NCI-H345 treated with DMSO at 0.1 percent for 48 hours (cell line): ENCODE measurements at regions not wholly inside any gene's neighbourhood (a gene's known extent, or its start where the extent isn't known, plus 50 kb on each side); places are given as distances from the start of the nearest gene placed in this dataset.

Experiments
- DNase-seq: peaks from one replicate; lab custom pipeline; 2025; ENCODE audit not compliant: unreplicated experiment; lab: John Stamatoyannopoulos, UW

GRCh38 chr7:16065939-16066338, 355.4 kb downstream of the CRPPA start:
- no peak for DNase-seq

GRCh38 chr7:16063716-16064675, 357.3 kb downstream of the CRPPA start:
- no peak for DNase-seq

- no peak for DNase-seq
Measured at GRCh38 chr7:16063221-16063620, 358.1 kb downstream of the CRPPA start.

- DNase-seq = no peak
Measured at GRCh38 chr7:16062269-16062668, 359.1 kb downstream of the CRPPA start.

- DNase-seq = no peak
Measured at GRCh38 chr7:16061630-16062029, 359.7 kb downstream of the CRPPA start.

GRCh38 chr7:16061011-16061410, 360.3 kb downstream of the CRPPA start:
- no peak for DNase-seq

- no peak for DNase-seq
Measured at GRCh38 chr7:16060502-16060901, 360.8 kb downstream of the CRPPA start.

- no peak for DNase-seq
Measured at GRCh38 chr7:16055263-16055976, 365.9 kb downstream of the CRPPA start.

GRCh38 chr7:16051561-16052255, 365.2 kb upstream of the MEOX2 start:
- no peak for DNase-seq

- no peak for DNase-seq
Measured at GRCh38 chr7:16046041-16046440, 359.6 kb upstream of the MEOX2 start.

GRCh38 chr7:16045296-16045695, 358.8 kb upstream of the MEOX2 start:
- no peak for DNase-seq

- DNase-seq = no peak
Measured at GRCh38 chr7:16044645-16045044, 358.2 kb upstream of the MEOX2 start.

GRCh38 chr7:16040346-16040745, 353.9 kb upstream of the MEOX2 start:
- DNase-seq = no peak

GRCh38 chr7:16038906-16039305, 352.4 kb upstream of the MEOX2 start:
- DNase-seq = no peak

- no peak for DNase-seq
Measured at GRCh38 chr7:16035392-16035791, 348.9 kb upstream of the MEOX2 start.

- DNase-seq = no peak
Measured at GRCh38 chr7:16034866-16035265, 348.4 kb upstream of the MEOX2 start.

GRCh38 chr7:16034353-16034752, 347.9 kb upstream of the MEOX2 start:
- no peak for DNase-seq

GRCh38 chr7:16033233-16033632, 346.8 kb upstream of the MEOX2 start:
- DNase-seq = no peak

GRCh38 chr7:16028636-16029035, 342.2 kb upstream of the MEOX2 start:
- no peak for DNase-seq

- DNase-seq = no peak
Measured at GRCh38 chr7:16028103-16028502, 341.6 kb upstream of the MEOX2 start.

GRCh38 chr7:16027396-16027795, 340.9 kb upstream of the MEOX2 start:
- DNase-seq = no peak
